ENCODE measurements at regions not wholly inside any gene's neighbourhood (a gene's known extent, or its start where the extent isn't known, plus 50 kb on each side); places are given as distances from the start of the nearest gene placed in this dataset.
"Not testable (repeated sequence)": the region's sequence is repeated elsewhere in the genome, so short reads cannot be mapped to it uniquely, and the experiment has no call there.

- Histone ChIP-seq H3K36me3 (no peaks in the 10 kb centered on the region), H3K9me3 (no peaks in the 10 kb centered on the region), H3K4me3 (no peak overlapping the region), H3K4me1 (no peaks in the 10 kb centered on the region), H3K27ac (replicated peaks in 1 of 4) (no peak overlapping the region), H3K27me3 (no peaks in the 10 kb centered on the region)
- DNase-seq (ENCODE audit: extremely low spot score): no peak
- intact Hi-C loops (cut with DNase I): no loop called here
- 80% methylated on average over 16 of the region's 16 CpGs for WGBS
- TF ChIP-seq POLR2A (IDR thresholded peaks at IDR 0.05; ENCODE audit: low read depth) (no peak), POLR2AphosphoS5 (IDR thresholded peaks at IDR 0.05) (no peak), EP300 (IDR thresholded peaks at IDR 0.05) (no peak), CTCF (IDR thresholded peaks at IDR 0.05) (no peak)
Measured at GRCh38 chr4:189838821-189839497, 101.7 kb upstream of the FRG1 start.

- WGBS: 94% methylated on average over 5 of the region's 5 CpGs
- H3K36me3 ChIP-seq: no peaks in the 10 kb centered on the region
- no peak overlapping the region for H3K27ac ChIP-seq (replicated peaks in 1 of 4)
- H3K9me3 ChIP-seq: no peaks in the 10 kb centered on the region
- H3K4me1 ChIP-seq: no peaks in the 10 kb centered on the region
- no peak for TF ChIP-seq CTCF (IDR thresholded peaks at IDR 0.05)
- no peak for TF ChIP-seq EP300 (IDR thresholded peaks at IDR 0.05)
- TF ChIP-seq POLR2A (IDR thresholded peaks at IDR 0.05; ENCODE audit: low read depth): no peak
- no peak for TF ChIP-seq POLR2AphosphoS5 (IDR thresholded peaks at IDR 0.05)
- intact Hi-C loops (cut with DNase I): no loop called here
- H3K27me3 ChIP-seq: no peaks in the 10 kb centered on the region
- no peak for DNase-seq (ENCODE audit: extremely low spot score)
- H3K4me3 ChIP-seq: no peak overlapping the region
Measured at GRCh38 chr4:189840356-189840755, 100.3 kb upstream of the FRG1 start.

- TF ChIP-seq CTCF (IDR thresholded peaks at IDR 0.05) (no peak), POLR2AphosphoS5 (IDR thresholded peaks at IDR 0.05) (no peak), POLR2A (IDR thresholded peaks at IDR 0.05; ENCODE audit: low read depth) (no peak), EP300 (IDR thresholded peaks at IDR 0.05) (no peak)
- Histone ChIP-seq H3K36me3 (no peaks in the 10 kb centered on the region), H3K27me3 (no peaks in the 10 kb centered on the region), H3K4me1 (no peaks in the 10 kb centered on the region), H3K4me3 (no peak overlapping the region), H3K9me3 (no peaks in the 10 kb centered on the region), H3K27ac (replicated peaks in 1 of 4) (no peak overlapping the region)
- WGBS: 79% methylated on average over 10 of the region's 10 CpGs
- intact Hi-C loops (cut with DNase I): no loop called here
- DNase-seq (ENCODE audit: extremely low spot score): no peak
Measured at GRCh38 chr4:189843413-189844009, 97.2 kb upstream of the FRG1 start.

- WGBS: 54% methylated on average over 2 of the region's 2 CpGs
- H3K9me3 ChIP-seq: no peaks in the 10 kb centered on the region
- no peak for DNase-seq (ENCODE audit: extremely low spot score)
- intact Hi-C loops (cut with DNase I): no loop called here
- TF ChIP-seq POLR2AphosphoS5 (IDR thresholded peaks at IDR 0.05) (no peak), CTCF (IDR thresholded peaks at IDR 0.05) (no peak), POLR2A (IDR thresholded peaks at IDR 0.05; ENCODE audit: low read depth) (no peak), EP300 (IDR thresholded peaks at IDR 0.05) (no peak)
- no peaks in the 10 kb centered on the region for H3K36me3 ChIP-seq
- H3K4me3 ChIP-seq: no peak overlapping the region
- no peak overlapping the region for H3K27ac ChIP-seq (replicated peaks in 1 of 4)
- H3K4me1 ChIP-seq: no peaks in the 10 kb centered on the region
- no peaks in the 10 kb centered on the region for H3K27me3 ChIP-seq
Measured at GRCh38 chr4:189845145-189845846, 95.4 kb upstream of the FRG1 start.

- H3K36me3 ChIP-seq; H3K4me3 ChIP-seq; H3K4me1 ChIP-seq; H3K27ac ChIP-seq (replicated peaks in 1 of 4); H3K27me3 ChIP-seq; intact Hi-C loops (cut with DNase I); H3K9me3 ChIP-seq; DNase-seq (ENCODE audit: extremely low spot score): not testable (repeated sequence)
- WGBS: 91% methylated on average over 30 of the region's 31 CpGs
Measured at GRCh38 chr4:189846094-189846493, 94.6 kb upstream of the FRG1 start.

- DNase-seq (ENCODE audit: extremely low spot score); H3K9me3 ChIP-seq; H3K36me3 ChIP-seq; H3K27me3 ChIP-seq; H3K4me1 ChIP-seq; H3K4me3 ChIP-seq; H3K27ac ChIP-seq (replicated peaks in 1 of 4); intact Hi-C loops (cut with DNase I): not testable (repeated sequence)
- 91% methylated on average over 27 of the region's 27 CpGs for WGBS
Measured at GRCh38 chr4:189846608-189847007, 94.1 kb upstream of the FRG1 start.

GRCh38 chr4:189848672-189849071 lies 92.0 kb upstream of the FRG1 start:
- DNase-seq (ENCODE audit: extremely low spot score); intact Hi-C loops (cut with DNase I); H3K27ac ChIP-seq (replicated peaks in 1 of 4); H3K27me3 ChIP-seq; H3K9me3 ChIP-seq; H3K36me3 ChIP-seq; H3K4me1 ChIP-seq; H3K4me3 ChIP-seq: not testable (repeated sequence)
- 40% methylated on average over 3 of the region's 3 CpGs for WGBS
